Ascending aorta (tissue), 2 donors: ENCODE measurements at regions not wholly inside any gene's neighbourhood (a gene's known extent, or its start where the extent isn't known, plus 50 kb on each side); places are given as distances from the start of the nearest gene placed in this dataset.

Experiments used
- DNase-seq, 2 donors: peaks; one replicate each; pipeline ENCODE4 v3.0.0-alpha.2; 2019; ENCODE audit warnings: low spot score in 2 of 2
- H3K27ac ChIP-seq, 2 donors: fragments of 200-600 bp; sonication (generic); one replicate each; pipeline ENCODE4 v1.5.1; 2016 to 2017; ENCODE audit warnings: mild to moderate bottlenecking in 1 of 2
- H3K27me3 ChIP-seq: fragments of 200-600 bp; sonication (generic); one replicate; pipeline ENCODE4 v1.5.1; 2017
- H3K36me3 ChIP-seq, 2 donors: fragments of 200-600 bp; sonication (generic); one replicate each; pipeline ENCODE4 v1.5.1; 2016
- H3K4me1 ChIP-seq, 2 donors: fragments of 200-600 bp; sonication (generic); one replicate each; pipeline ENCODE4 v1.5.1; 2016 to 2017; ENCODE audit warnings: mild to moderate bottlenecking in 1 of 2
- H3K4me3 ChIP-seq, 2 donors: fragments of 200-600 bp; sonication (generic); one replicate each; pipeline ENCODE4 v1.5.1; 2016 to 2017; ENCODE audit warnings: mild to moderate bottlenecking in 1 of 2
- H3K9me3 ChIP-seq, 2 donors: fragments of 200-600 bp; sonication (generic); one replicate each; pipeline ENCODE4 v1.5.1; 2016
- CTCF ChIP-seq, 3 experiments: fragments of 200-600 bp in 2 of 3; fragments of 450-650 bp in 1 of 3; sonication (generic) in 2 of 3; IDR thresholded peaks; one replicate each; pipeline ENCODE4 v1.5.1; 2016 to 2019; ENCODE audit warnings: antibody characterized with exemption in 3 of 3, mild to moderate bottlenecking in 1 of 3, moderate library complexity in 1 of 3
- intact Hi-C: fragments of 100-400 bp; cut with DNase I; formaldehyde crosslinking; loops from one replicate; pipeline ENCODE4 v1.15.1; 2023

- Histone ChIP-seq H3K4me1 (no peaks in the 10 kb centered on the region), H3K9me3 (no peaks in the 10 kb centered on the region), H3K36me3 (no peaks in the 10 kb centered on the region), H3K4me3 (no peak overlapping the region), H3K27me3 (no peaks in the 10 kb centered on the region), H3K27ac (no peak overlapping the region)
- TF ChIP-seq CTCF (IDR thresholded peaks at IDR 0.05): no peak
- intact Hi-C loops: no loop called here
- DNase-seq: no peak
Measured at GRCh38 chr4:14035076-14035475, 407.6 kb upstream of the BOD1L1 start.

GRCh38 chr4:14043203-14043602 lies 415.7 kb upstream of the BOD1L1 start:
- Histone ChIP-seq H3K27me3 (no peaks in the 10 kb centered on the region), H3K27ac (no peak overlapping the region), H3K9me3 (no peaks in the 10 kb centered on the region), H3K4me3 (no peak overlapping the region), H3K36me3 (no peaks in the 10 kb centered on the region), H3K4me1 (no peaks in the 10 kb centered on the region)
- no peak for TF ChIP-seq CTCF (IDR thresholded peaks at IDR 0.05)
- intact Hi-C loops: no loop called here
- no peak for DNase-seq

GRCh38 chr4:14046642-14047041 lies 419.1 kb upstream of the BOD1L1 start:
- intact Hi-C loops: no loop called here
- Histone ChIP-seq H3K4me1 (no peaks in the 10 kb centered on the region), H3K9me3 (no peaks in the 10 kb centered on the region), H3K4me3 (no peak overlapping the region), H3K27me3 (no peaks in the 10 kb centered on the region), H3K36me3 (no peaks in the 10 kb centered on the region), H3K27ac (no peak overlapping the region)
- TF ChIP-seq CTCF (IDR thresholded peaks at IDR 0.05): no peak
- no peak for DNase-seq

- no peak for TF ChIP-seq CTCF (IDR thresholded peaks at IDR 0.05)
- intact Hi-C loops: no loop called here
- no peak for DNase-seq
- no peak overlapping the region for H3K4me3 ChIP-seq
- no peaks in the 10 kb centered on the region for H3K36me3 ChIP-seq
- no peaks in the 10 kb centered on the region for H3K4me1 ChIP-seq
- H3K9me3 ChIP-seq: no peaks in the 10 kb centered on the region
- H3K27me3 ChIP-seq: no peaks in the 10 kb centered on the region
- H3K27ac ChIP-seq: no peak overlapping the region
Measured at GRCh38 chr4:14047840-14048239, 420.3 kb upstream of the BOD1L1 start.

GRCh38 chr4:14049946-14050345 lies 422.4 kb upstream of the BOD1L1 start:
- no peak for DNase-seq
- TF ChIP-seq CTCF (IDR thresholded peaks at IDR 0.05): no peak

GRCh38 chr4:14053291-14053690 lies 425.8 kb upstream of the BOD1L1 start:
- H3K27me3 ChIP-seq: no peaks in the 10 kb centered on the region
- intact Hi-C loops: no loop called here
- H3K4me3 ChIP-seq: no peak overlapping the region
- H3K4me1 ChIP-seq: no peaks in the 10 kb centered on the region
- H3K36me3 ChIP-seq: no peaks in the 10 kb centered on the region
- no peak overlapping the region for H3K27ac ChIP-seq
- TF ChIP-seq CTCF (IDR thresholded peaks at IDR 0.05): no peak
- DNase-seq: no peak
- H3K9me3 ChIP-seq: no peaks in the 10 kb centered on the region

More at GRCh38 chr4:14049946-14050345, 422.4 kb upstream of the BOD1L1 start:
- Histone ChIP-seq H3K27ac (no peak overlapping the region), H3K36me3 (no peaks in the 10 kb centered on the region), H3K4me3 (no peak overlapping the region), H3K4me1 (no peaks in the 10 kb centered on the region), H3K27me3 (no peaks in the 10 kb centered on the region), H3K9me3 (no peaks in the 10 kb centered on the region)
- intact Hi-C loops: no loop called here
